ENCODE measurements at regions not wholly inside any gene's neighbourhood (a gene's known extent, or its start where the extent isn't known, plus 50 kb on each side); places are given as distances from the start of the nearest gene placed in this dataset.

- DNase-seq = no peak
Observed at GRCh38 chr10:44196008-44196320, 188.9 kb downstream of the CXCL12 start.

DNA sequence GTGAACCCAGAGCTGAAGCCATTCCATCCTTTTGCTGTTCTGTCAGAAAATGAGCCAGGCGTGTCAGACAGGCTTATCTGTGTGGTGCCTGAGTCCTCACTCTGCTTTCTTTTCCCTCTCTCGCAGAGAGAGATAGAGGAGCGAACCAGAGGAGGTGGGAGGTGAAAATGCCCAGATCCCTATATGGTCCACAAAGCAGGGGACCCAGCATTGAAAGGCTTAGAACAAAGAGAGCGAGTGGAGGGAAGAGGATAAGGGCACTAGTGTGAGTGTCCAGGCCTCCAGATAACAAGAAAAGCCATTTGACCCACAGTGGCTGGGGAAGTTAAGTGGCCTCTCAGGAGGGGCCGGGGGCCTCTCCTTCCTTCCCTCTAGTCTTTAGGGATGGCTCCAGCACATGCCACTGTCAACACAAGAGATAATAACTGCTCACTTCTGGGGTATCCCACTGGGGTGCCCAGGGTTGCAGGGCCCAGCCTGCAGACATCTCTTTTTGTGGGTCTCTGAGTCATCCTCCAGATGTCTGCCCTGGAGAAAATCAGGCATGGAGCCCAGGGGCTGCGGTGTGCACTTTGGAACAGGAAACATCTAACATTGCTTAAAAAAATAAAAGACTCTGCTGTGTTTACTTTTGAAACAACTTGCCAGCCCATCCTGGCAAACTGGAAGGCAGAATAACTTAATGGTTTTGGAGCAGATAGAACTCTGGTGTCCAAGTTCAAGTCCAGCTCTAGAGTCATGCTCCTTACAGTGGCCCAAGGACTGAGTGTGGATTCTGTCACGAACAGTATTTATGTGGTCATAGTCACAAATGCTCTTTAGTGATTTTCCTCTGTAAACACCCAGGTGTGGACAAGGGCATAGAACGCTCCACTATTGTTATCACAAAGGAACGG is 189.5 kb downstream of the CXCL12 start:
- no peak for DNase-seq

DNA sequence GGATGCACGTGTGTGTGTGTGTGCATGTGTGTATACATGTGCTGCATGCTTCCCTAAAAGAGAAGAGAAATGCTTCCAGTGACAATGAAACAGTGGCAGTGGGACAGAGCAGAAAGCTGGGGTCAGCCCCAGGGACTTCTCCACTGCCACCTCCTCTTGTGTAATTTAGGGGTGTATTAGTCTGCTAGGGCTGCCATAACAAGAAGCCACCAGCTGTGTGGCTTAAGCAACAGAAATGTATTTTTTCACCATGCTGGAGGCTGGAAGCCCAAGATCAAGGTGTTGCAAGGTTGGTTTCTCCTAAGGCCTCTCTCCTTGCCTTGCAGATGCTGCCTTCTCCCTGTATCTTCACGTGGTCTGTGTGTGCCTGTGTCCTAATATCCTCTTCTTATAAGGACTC is 190.5 kb downstream of the CXCL12 start:
- DNase-seq = no peak

GRCh38 chr10:44193567-44194220 is 191.2 kb downstream of the CXCL12 start:
- DNase-seq = no peak

DNA sequence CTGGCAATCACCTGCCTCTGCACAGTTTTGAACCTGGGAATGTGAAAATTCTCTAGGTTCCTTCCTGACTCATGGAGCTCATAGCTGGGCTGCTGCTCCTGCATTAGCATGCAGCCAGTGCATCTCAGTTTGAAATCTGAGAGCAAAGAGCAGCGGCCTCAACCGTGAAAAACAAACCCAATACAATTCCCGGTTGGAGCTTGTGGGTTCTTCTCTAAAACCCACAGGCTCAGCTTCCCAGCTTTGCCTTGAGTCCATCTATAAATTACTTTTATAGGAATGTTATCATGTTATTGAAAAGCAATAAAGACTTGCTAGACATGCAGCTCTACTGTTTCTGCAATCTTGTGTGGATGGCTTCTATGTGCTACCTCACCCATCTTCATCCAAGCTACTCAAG is 191.7 kb downstream of the CXCL12 start:
- no peak for DNase-seq

DNA sequence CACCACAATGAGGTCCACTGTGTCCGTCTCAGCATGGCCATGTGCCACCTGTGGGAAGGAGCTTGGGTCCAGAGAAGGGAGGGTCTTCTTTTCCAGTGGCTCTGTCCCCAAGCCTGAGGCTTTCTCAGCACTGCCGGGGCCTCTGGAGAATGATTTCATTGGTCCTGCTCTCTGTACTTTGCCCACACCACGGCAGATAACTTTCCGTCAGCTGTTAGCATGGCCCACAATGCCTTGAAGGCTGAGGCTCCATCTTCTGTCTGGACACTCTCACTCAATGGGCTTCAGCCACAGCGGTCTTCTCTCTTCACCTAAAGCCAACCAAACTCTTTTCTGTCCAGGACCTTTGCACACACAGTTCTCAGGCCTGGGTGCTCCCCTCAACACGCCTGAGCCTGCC is 192.5 kb downstream of the CXCL12 start:
- DNase-seq = no peak

DNA sequence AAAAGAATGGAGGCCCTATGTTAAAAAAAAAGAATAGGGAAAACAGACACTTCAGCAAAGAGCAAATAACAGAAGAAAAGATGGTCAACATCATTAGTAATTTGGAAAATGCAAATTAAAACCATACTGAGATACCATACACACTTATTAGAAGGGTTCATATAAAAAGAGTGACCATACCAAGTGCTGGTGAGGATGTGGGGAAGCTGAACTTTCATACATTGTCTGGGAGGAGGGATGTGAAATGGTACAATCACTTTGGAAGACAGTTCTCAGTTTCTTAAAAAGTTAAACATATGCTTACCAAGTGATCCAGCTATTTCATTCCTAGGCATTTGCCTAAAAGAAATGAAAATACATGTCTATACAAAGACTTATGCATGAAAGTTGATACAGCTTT is 194.4 kb downstream of the CXCL12 start:
- no peak for DNase-seq

- DNase-seq = no peak
Observed at GRCh38 chr10:44186821-44187220, 198.1 kb downstream of the CXCL12 start.

- DNase-seq = no peak
Observed at GRCh38 chr10:44186150-44186549, 198.7 kb downstream of the CXCL12 start.

- DNase-seq = no peak
Observed at GRCh38 chr10:44185315-44185666, 199.6 kb downstream of the CXCL12 start.

GRCh38 chr10:44184633-44185314 is 200.1 kb downstream of the CXCL12 start:
- no peak for DNase-seq

DNA sequence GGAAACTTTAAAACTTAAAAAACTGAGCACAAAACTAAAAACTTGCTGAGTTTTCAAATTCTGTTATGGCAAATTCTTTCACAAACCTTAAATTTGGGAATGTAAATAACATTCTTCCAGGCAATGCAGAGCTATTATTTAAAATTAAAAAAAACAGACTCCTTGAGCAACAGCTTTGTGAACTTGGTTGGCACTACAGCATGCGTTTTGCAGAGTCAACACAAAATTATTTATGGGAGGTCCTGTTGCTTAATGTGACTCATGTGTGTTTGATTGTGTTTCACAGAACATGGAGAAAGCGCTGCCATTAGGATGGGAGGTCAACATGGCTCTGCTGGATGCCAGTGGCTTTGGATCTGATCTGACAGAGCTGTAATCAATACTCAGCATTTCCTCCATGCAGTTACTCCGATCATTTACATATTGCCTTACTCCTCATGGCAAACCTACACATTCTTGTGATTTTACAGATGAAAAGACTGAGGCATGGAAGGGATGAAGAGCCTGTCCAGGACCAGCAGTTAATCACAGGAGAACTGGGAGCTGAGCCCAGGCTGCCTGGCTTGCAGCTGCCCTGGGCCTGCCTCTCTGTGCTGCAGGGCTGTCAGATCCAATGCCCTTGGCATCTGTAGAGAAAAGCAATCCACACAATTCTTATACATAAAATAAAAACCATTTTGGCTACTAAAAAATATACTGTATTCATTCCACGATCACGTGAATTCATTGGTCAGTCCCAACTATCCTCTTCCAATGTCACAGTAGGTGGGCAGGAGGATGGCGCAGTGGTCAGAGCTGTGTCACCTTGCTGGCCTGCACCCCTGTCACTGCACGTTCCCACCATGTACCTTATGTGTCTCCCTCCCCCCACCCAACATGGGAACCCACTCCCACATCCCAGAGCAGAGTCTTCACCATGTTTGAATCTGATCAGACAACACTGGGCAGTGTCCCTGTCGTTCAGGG is 200.9 kb downstream of the CXCL12 start:
- DNase-seq = no peak

- no peak for DNase-seq
Observed at GRCh38 chr10:44182909-44183308, 202.0 kb downstream of the CXCL12 start.

- DNase-seq = no peak
Observed at GRCh38 chr10:44180321-44181168, 204.4 kb downstream of the CXCL12 start.

DNA sequence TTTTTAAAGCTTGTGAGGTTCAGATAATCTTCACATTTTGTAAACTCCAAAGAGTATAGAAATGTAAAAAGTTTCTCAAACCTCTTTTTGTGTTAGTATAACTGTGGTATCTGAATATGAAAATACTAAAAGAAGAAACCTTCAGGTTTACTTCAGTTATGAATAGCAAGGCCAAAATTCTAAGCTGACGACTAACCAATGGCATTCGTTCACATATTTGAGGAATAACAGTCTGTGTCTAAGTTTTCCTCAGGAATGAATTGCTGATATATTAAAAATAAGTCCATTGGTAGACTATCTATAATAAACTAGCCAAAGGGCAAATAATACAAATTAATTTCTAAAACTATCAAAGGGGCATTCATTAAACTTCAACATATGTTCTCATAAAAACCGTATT is 206.0 kb downstream of the CXCL12 start:
- DNase-seq = no peak

GRCh38 chr10:44178281-44178680 is 206.6 kb downstream of the CXCL12 start:
- no peak for DNase-seq

DNA sequence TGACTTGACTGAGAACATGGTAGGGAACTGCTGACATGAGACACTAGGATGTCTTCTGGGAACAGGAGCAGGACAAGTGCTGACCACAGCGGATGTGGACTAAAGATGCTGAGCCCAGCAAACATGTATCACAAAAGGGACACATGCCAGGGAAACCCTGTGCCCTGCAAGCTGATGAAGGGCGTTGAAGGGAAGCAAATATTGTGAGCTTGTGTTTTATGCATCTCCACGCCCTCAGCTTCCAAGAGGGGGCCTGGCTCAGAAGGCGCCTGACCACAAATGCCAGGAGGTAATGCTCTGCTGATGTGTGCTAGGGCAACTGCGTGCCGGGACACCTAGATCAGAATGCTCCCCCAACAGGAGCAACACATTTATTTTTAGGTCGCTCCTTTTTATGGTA is 207.3 kb downstream of the CXCL12 start:
- DNase-seq = no peak

DNA sequence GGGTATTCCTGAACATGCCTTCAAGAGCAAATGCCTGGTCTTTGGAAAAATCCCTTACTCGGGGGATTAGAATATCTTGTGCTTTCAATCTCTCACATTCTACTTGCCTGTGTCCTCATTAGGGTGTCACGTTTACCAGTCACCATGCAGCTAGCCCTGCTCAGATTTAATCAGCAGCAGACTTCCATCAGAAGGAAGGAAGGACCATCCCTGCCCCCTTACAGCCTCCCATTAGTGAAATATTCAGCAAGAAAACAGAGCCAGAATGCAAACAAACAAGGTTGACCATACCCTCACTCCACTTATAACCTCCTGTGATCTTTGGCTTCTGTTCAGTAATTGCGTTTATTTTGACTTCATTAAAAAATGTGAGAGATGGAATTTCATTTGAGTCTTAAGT is 208.6 kb downstream of the CXCL12 start:
- DNase-seq = no peak

- DNase-seq = no peak
Observed at GRCh38 chr10:44173608-44173894, 211.3 kb downstream of the CXCL12 start.

DNA sequence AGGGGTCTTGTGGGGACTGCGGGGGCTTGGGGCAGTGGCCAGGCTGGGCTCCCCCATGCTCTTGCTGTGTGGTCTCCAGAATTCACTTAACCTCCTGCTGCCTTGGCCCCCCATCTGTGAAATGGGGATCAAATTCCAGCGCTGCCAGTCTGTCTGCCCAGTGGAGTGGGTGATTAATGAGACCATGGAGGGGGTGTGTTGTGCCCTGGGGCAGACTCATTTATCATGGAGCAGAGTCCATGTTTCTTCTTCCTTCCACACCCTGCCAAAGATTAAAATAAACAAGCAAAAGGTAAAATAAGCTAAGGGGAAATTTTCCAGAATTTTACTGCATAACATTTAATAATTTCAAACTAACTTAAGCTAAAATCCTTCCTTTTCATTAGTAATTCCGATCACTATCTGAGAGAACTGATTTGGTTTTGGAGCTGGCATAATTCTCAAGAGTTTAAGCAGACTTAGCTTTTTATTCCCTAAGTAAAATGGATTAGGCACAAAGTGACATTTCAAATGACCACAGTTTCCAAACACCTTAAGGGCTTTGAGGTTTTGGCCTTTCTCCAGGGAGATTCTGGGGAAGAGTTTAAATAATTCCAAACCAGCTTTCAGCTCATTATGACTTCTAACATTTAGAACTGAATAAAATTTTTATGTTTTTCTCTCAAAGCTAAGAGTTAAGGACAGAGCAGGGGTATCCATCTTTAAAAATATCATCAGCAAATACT is 211.9 kb downstream of the CXCL12 start:
- no peak for DNase-seq

DNA sequence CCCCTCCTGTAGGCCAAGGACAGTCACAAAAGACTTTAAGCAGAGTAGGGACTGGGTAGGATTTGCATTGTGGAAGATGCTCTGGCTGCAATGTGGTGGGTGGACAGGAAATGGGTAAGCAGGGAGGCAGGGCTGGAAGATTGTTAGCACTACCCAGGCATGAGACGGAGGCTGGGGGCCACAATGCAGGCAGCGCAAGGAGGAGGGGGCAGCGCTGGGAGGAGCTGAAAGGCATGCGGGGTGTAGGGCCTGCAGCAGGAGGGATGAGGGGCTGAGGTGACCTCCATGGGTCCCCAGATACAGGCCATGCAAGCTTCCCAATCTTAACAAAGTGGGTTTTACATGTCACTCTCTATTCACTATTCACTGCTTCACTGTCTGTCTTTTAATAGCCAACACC is 213.1 kb downstream of the CXCL12 start:
- DNase-seq = no peak

DNA sequence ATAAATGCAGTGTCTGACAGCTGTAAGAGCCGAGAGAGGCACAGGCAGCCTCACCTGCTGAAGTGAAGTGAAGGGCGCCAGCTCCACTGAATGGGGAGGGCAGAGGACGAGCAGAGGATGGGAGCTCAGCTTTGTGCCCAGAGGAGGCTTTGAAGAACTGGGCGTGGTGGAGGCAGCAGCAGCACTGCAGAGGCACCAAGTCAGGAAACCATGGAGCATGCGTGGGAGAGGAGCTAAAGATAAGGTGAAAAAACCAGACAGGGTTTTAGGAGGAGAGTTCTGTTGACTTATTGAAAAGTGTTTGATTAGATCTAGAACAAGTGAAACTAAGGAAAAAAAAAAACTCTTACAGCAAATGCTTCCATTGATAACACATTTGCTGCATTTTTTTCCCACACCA is 216.4 kb downstream of the CXCL12 start:
- no peak for DNase-seq
